H1 (cell line): ENCODE measurements at regions not wholly inside any gene's neighbourhood (a gene's known extent, or its start where the extent isn't known, plus 50 kb on each side); places are given as distances from the start of the nearest gene placed in this dataset.

Experiments
- NRF1 ChIP-seq: IDR thresholded peaks from 2 replicates; pipeline ENCODE4 v1.6.1; 2011; ENCODE audit warnings: mild to moderate bottlenecking, low read depth, low read length, improper control_type of control experiment
- TF ChIP-seq, protein P1 (sequence below): fragments of 300-600 bp; sonication (generic); IDR thresholded peaks from 2 replicates; pipeline ENCODE4 v1.7.1; 2012; ENCODE audit warnings: low read length, moderate library complexity, mild to moderate bottlenecking, inconsistent platforms; ENCODE audit not compliant: insufficient replicate concordance

DNA sequence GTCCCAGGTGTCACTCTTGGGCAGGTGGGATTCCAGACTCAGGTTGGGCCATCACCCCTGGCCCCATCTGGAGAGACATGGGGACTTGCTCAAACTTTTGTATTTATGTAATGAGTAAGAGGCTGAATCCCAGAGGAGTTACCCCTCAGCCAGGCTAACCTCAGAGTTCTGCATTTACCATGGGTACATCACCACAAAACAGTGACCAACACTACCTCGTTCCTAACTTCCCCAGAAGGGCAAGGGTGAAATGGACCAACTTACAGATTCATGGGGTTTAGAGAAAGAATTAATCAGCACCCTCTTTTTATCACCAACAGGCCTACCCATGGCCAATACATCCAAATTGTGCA is 259.9 kb upstream of the MARCKS start (continued):
- TF ChIP-seq, protein P1, sequence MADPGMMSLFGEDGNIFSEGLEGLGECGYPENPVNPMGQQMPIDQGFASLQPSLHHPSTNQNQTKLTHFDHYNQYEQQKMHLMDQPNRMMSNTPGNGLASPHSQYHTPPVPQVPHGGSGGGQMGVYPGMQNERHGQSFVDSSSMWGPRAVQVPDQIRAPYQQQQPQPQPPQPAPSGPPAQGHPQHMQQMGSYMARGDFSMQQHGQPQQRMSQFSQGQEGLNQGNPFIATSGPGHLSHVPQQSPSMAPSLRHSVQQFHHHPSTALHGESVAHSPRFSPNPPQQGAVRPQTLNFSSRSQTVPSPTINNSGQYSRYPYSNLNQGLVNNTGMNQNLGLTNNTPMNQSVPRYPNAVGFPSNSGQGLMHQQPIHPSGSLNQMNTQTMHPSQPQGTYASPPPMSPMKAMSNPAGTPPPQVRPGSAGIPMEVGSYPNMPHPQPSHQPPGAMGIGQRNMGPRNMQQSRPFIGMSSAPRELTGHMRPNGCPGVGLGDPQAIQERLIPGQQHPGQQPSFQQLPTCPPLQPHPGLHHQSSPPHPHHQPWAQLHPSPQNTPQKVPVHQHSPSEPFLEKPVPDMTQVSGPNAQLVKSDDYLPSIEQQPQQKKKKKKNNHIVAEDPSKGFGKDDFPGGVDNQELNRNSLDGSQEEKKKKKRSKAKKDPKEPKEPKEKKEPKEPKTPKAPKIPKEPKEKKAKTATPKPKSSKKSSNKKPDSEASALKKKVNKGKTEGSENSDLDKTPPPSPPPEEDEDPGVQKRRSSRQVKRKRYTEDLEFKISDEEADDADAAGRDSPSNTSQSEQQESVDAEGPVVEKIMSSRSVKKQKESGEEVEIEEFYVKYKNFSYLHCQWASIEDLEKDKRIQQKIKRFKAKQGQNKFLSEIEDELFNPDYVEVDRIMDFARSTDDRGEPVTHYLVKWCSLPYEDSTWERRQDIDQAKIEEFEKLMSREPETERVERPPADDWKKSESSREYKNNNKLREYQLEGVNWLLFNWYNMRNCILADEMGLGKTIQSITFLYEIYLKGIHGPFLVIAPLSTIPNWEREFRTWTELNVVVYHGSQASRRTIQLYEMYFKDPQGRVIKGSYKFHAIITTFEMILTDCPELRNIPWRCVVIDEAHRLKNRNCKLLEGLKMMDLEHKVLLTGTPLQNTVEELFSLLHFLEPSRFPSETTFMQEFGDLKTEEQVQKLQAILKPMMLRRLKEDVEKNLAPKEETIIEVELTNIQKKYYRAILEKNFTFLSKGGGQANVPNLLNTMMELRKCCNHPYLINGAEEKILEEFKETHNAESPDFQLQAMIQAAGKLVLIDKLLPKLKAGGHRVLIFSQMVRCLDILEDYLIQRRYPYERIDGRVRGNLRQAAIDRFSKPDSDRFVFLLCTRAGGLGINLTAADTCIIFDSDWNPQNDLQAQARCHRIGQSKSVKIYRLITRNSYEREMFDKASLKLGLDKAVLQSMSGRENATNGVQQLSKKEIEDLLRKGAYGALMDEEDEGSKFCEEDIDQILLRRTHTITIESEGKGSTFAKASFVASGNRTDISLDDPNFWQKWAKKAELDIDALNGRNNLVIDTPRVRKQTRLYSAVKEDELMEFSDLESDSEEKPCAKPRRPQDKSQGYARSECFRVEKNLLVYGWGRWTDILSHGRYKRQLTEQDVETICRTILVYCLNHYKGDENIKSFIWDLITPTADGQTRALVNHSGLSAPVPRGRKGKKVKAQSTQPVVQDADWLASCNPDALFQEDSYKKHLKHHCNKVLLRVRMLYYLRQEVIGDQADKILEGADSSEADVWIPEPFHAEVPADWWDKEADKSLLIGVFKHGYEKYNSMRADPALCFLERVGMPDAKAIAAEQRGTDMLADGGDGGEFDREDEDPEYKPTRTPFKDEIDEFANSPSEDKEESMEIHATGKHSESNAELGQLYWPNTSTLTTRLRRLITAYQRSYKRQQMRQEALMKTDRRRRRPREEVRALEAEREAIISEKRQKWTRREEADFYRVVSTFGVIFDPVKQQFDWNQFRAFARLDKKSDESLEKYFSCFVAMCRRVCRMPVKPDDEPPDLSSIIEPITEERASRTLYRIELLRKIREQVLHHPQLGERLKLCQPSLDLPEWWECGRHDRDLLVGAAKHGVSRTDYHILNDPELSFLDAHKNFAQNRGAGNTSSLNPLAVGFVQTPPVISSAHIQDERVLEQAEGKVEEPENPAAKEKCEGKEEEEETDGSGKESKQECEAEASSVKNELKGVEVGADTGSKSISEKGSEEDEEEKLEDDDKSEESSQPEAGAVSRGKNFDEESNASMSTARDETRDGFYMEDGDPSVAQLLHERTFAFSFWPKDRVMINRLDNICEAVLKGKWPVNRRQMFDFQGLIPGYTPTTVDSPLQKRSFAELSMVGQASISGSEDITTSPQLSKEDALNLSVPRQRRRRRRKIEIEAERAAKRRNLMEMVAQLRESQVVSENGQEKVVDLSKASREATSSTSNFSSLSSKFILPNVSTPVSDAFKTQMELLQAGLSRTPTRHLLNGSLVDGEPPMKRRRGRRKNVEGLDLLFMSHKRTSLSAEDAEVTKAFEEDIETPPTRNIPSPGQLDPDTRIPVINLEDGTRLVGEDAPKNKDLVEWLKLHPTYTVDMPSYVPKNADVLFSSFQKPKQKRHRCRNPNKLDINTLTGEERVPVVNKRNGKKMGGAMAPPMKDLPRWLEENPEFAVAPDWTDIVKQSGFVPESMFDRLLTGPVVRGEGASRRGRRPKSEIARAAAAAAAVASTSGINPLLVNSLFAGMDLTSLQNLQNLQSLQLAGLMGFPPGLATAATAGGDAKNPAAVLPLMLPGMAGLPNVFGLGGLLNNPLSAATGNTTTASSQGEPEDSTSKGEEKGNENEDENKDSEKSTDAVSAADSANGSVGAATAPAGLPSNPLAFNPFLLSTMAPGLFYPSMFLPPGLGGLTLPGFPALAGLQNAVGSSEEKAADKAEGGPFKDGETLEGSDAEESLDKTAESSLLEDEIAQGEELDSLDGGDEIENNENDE, result no peak
- no peak for TF ChIP-seq NRF1
